Cardiac fibroblast (primary cell): ENCODE measurements at regions not wholly inside any gene's neighbourhood (a gene's known extent, or its start where the extent isn't known, plus 50 kb on each side); places are given as distances from the start of the nearest gene placed in this dataset.
A peak's percentile ranks its signal among the peaks of the same experiment; 100 is the strongest.

ENCODE experiments used
- DNase-seq, 2 donors: peaks; one replicate each; pipeline versions ENCODE4 v3.0.0 to v3.0.0-alpha.2; 2010; ENCODE audit warnings: low read depth in 2 of 2
- H3K4me3 ChIP-seq, 2 donors: replicated peaks in 1 of 2; 1 replicate in 1 of 2; 2 replicates in 1 of 2; pipeline ENCODE4 v1.5.1; 2011; ENCODE audit warnings: low read depth in 2 of 2, low read length in 2 of 2, mild to moderate bottlenecking in 2 of 2, moderate library complexity in 1 of 2
- TF ChIP-seq, protein P1 (sequence below): IDR thresholded peaks from one replicate; pipeline ENCODE4 v1.5.1; 2011; ENCODE audit warnings: low read depth, mild to moderate bottlenecking, low read length, inconsistent platforms

DNA sequence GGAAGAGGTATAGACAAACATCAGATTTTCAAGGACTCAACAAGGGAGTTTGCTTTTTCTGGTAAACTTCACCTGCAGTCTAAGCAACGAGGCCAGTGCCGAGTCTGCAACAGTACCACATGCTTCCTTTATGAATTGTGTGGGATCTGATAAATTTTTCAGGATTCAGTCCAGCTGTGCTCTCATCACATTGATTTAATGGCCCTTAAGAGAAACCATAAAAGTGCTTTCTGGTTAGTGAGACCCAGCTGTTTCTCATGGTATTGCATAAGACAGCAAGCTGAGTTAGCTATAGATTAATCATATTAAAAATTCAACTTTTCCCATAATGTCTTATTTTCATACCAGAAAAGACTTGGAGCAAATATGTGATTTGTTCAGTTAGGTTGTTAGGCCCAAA lies 291.4 kb downstream of the CENPW start:
- no peak overlapping the region for H3K4me3 ChIP-seq
- TF ChIP-seq, protein P1, sequence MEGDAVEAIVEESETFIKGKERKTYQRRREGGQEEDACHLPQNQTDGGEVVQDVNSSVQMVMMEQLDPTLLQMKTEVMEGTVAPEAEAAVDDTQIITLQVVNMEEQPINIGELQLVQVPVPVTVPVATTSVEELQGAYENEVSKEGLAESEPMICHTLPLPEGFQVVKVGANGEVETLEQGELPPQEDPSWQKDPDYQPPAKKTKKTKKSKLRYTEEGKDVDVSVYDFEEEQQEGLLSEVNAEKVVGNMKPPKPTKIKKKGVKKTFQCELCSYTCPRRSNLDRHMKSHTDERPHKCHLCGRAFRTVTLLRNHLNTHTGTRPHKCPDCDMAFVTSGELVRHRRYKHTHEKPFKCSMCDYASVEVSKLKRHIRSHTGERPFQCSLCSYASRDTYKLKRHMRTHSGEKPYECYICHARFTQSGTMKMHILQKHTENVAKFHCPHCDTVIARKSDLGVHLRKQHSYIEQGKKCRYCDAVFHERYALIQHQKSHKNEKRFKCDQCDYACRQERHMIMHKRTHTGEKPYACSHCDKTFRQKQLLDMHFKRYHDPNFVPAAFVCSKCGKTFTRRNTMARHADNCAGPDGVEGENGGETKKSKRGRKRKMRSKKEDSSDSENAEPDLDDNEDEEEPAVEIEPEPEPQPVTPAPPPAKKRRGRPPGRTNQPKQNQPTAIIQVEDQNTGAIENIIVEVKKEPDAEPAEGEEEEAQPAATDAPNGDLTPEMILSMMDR, result no peak
- peak in 1 of 2 donors; percentile 3 for DNase-seq

- H3K4me3 ChIP-seq, result no peak overlapping the region
- TF ChIP-seq, protein P1, result no peak
- DNase-seq, result no peak
Observed at GRCh38 chr6:126632271-126632670, 292.4 kb downstream of the CENPW start.

DNA sequence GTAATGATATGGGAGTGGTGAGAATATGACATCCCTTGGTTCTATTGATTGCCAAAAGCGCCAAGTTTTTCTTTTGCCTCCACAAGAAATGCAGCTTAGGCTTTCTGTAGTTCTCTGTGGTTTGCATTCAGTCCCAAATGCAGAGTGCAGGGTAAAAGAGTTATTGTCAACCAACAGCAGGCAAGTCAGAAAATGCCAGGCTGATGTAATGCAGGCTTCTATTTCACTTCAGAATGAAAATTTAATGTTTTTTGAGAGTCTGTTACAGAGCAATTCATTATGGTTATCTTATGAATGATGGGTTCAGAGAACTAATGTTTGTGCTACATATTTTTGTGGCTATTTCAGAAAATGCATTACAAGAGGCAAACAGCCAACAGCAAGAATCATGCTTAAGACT lies 293.5 kb downstream of the CENPW start:
- DNase-seq, result no peak
- TF ChIP-seq, protein P1, result no peak
- H3K4me3 ChIP-seq, result no peak overlapping the region

GRCh38 chr6:126640356-126640755 lies 300.4 kb downstream of the CENPW start:
- H3K4me3 ChIP-seq, result no peak overlapping the region
- TF ChIP-seq, protein P1, result no peak
- DNase-seq, result no peak

DNA sequence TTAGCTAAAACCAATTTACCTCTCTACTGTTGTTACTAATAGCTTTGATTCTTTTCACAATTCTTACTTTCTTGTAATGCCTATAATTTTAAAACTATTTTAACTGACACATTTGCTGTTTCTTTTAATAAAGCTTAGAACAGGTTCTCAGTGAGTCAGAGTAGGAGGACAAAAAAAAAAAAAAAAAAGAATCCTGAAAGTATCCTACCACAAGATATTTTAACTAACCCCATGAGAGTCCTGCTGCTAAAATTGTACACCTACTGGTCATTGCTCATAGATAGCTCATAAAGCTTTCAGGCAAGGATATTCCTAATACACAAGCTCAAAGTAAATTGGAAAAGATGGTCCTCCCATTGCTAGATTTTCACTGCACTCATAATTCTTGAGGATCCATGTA lies 301.0 kb downstream of the CENPW start:
- no peak overlapping the region for H3K4me3 ChIP-seq
- no peak for DNase-seq
- TF ChIP-seq, protein P1, result no peak

DNA sequence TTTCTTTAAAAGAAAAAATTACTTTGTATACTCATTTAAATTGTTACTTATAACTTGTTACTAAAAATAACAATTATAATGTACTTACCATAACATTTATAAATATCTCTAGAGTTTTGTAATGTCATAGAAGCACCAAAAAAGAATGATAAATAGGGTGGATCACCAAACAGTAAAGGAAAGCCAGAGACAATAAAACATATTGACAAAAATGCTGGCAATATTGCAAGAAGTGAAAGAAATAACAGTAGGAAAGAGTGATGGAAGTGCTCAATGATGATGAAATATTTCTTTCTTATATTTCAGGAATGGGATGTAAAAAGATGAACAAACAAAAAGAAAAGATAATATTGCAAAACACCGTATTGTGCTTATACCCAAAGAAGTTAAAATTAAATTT lies 301.7 kb downstream of the CENPW start:
- TF ChIP-seq, protein P1, result no peak
- DNase-seq, result no peak
- H3K4me3 ChIP-seq, result no peak overlapping the region

DNA sequence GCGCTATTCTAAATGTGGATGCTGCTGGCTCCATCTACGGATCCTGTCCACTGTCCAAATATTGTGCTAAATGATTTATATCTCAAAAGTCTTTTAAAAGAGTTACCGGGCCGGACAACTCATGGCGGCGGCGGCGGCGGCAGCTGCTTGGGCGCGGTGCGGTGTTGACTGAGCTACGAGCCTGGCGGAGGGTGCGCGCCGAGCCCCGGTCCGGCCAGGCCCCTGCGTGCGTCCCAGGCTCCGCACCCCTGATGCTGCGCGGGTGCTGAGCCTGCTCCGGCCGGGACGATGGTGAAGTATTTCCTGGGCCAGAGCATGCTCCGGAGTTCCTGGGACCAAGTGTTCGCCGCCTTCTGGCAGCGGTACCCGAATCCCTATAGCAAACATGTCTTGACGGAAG lies 303.4 kb downstream of the CENPW start:
- DNase-seq, result no peak
- no peak overlapping the region for H3K4me3 ChIP-seq
- TF ChIP-seq, protein P1, result no peak
